ENCODE measurements at regions not wholly inside any gene's neighbourhood (a gene's known extent, or its start where the extent isn't known, plus 50 kb on each side); places are given as distances from the start of the nearest gene placed in this dataset.
A peak's percentile ranks its signal among the peaks of the same experiment; 100 is the strongest.

- Histone ChIP-seq H3K4ac (ENCODE audit: low read depth in 1 of 2, low read length in 2 of 2) (peak overlapping the region in 1 of 2 experiments; percentile 68), H3K23ac (ENCODE audit: low read length in 2 of 2) (no peak overlapping the region), H3K4me2 (ENCODE audit: low read length, poor library complexity, severe bottlenecking) (no peak overlapping the region), H3K9me3 (ENCODE audit: control insufficient read depth, low read length) (no peaks in the 10 kb centered on the region), H2BK12ac (ENCODE audit: low read length in 2 of 2) (no peak overlapping the region), H3K27ac (ENCODE audit: low read length, poor library complexity, severe bottlenecking) (no peak overlapping the region), H2BK15ac (ENCODE audit: low read depth, poor library complexity, severe bottlenecking) (no peak overlapping the region), H4K8ac (ENCODE audit: low read length) (no peak overlapping the region), H3K27me3 (ENCODE audit: control insufficient read depth in 1 of 2, insufficient read depth in 1 of 2, low read length in 2 of 2) (no peaks in the 10 kb centered on the region), H3K9ac (ENCODE audit: low read length) (no peak overlapping the region), H3K14ac (ENCODE audit: low read length in 2 of 2) (no peak overlapping the region), H2AK5ac (ENCODE audit: low read length, severe bottlenecking) (no peak overlapping the region), H3K4me1 (ENCODE audit: control insufficient read depth, insufficient read depth, low read depth, low read length) (no peaks in the 10 kb centered on the region), H3K18ac (ENCODE audit: low read depth in 1 of 2, low read length in 2 of 2) (no peak overlapping the region), H2BK5ac (ENCODE audit: low read depth, low read length, poor library complexity, severe bottlenecking) (no peak overlapping the region), H4K91ac (ENCODE audit: low read length) (no peak overlapping the region), H3K36me3 (ENCODE audit: control insufficient read depth in 1 of 2, insufficient read depth in 2 of 2, low read depth in 1 of 2, low read length in 2 of 2) (no peaks in the 10 kb centered on the region), H3K79me1 (replicated peaks; ENCODE audit: low read length, poor library complexity, severe bottlenecking) (no peaks in the 10 kb centered on the region), H2BK120ac (ENCODE audit: low read depth, low read length) (no peak overlapping the region), H2AFZ (ENCODE audit: low read depth, low read length) (no peak overlapping the region), H3K4me3 (ENCODE audit: insufficient read depth in 1 of 2, low read depth in 1 of 2, low read length in 2 of 2) (no peak overlapping the region)
- DNase-seq: peak; percentile 49
- WGBS: 75% methylated on average over 3 of the region's 3 CpGs
Measured at GRCh38 chr5:67360047-67360446, 163.4 kb upstream of the CD180 start.

GRCh38 chr5:67358186-67358585, 161.6 kb upstream of the CD180 start:
- no peak overlapping the region for H3K23ac ChIP-seq (ENCODE audit: low read length in 2 of 2)

DNA sequence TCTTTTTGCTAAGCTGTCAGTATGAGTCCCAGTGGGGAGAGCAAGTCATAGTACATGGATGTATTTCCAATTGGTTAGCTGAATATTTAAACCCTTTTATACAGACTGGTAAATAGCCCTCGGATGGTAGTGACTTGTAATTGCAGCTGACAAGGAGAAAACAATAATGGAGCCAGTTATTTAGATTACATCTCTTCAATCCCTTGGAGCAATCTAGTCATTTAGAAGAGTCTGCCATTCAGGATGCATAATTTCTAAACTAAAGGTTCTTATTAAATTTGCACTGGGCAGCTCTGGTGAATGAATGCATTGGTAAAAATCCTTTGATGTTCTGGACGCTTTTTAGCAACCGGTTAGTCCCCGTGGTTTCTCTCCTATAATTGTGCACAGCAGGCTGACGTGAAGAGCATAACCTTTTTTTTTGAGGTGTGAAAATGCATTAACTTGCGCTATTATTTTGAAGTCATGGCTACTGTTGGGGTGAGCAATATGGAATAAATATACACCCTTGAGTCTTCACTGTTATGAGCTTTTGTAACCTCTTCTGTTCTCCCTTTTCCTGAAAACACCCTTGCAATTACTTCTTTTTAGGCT, 158.6 kb upstream of the CD180 start:
- Histone ChIP-seq H2AK5ac (ENCODE audit: low read length, severe bottlenecking) (no peak overlapping the region), H3K9ac (ENCODE audit: low read length) (no peak overlapping the region), H3K27ac (ENCODE audit: low read length, poor library complexity, severe bottlenecking) (no peak overlapping the region), H3K36me3 (ENCODE audit: control insufficient read depth in 1 of 2, insufficient read depth in 2 of 2, low read depth in 1 of 2, low read length in 2 of 2) (no peaks in the 10 kb centered on the region), H3K4me2 (ENCODE audit: low read length, poor library complexity, severe bottlenecking) (no peak overlapping the region), H2BK120ac (ENCODE audit: low read depth, low read length) (no peak overlapping the region), H4K8ac (ENCODE audit: low read length) (no peak overlapping the region), H3K4ac (ENCODE audit: low read depth in 1 of 2, low read length in 2 of 2) (no peak overlapping the region), H3K14ac (ENCODE audit: low read length in 2 of 2) (no peak overlapping the region), H3K27me3 (ENCODE audit: control insufficient read depth in 1 of 2, insufficient read depth in 1 of 2, low read length in 2 of 2) (peaks cover 0 to 3% of the 10 kb centered on the region in 2 experiments), H2AFZ (ENCODE audit: low read depth, low read length) (no peak overlapping the region), H3K23ac (ENCODE audit: low read length in 2 of 2) (no peak overlapping the region), H3K79me1 (replicated peaks; ENCODE audit: low read length, poor library complexity, severe bottlenecking) (no peaks in the 10 kb centered on the region), H3K4me1 (ENCODE audit: control insufficient read depth, insufficient read depth, low read depth, low read length) (no peaks in the 10 kb centered on the region), H4K91ac (ENCODE audit: low read length) (no peak overlapping the region), H2BK5ac (ENCODE audit: low read depth, low read length, poor library complexity, severe bottlenecking) (no peak overlapping the region), H3K18ac (ENCODE audit: low read depth in 1 of 2, low read length in 2 of 2) (no peak overlapping the region), H3K9me3 (ENCODE audit: control insufficient read depth, low read length) (no peaks in the 10 kb centered on the region), H2BK15ac (ENCODE audit: low read depth, poor library complexity, severe bottlenecking) (no peak overlapping the region), H2BK12ac (ENCODE audit: low read length in 2 of 2) (no peak overlapping the region), H3K4me3 (ENCODE audit: insufficient read depth in 1 of 2, low read depth in 1 of 2, low read length in 2 of 2) (no peak overlapping the region)
- DNase-seq: no peak
- WGBS: 98% methylated on average over 3 of the region's 6 CpGs

More at GRCh38 chr5:67358186-67358585, 161.6 kb upstream of the CD180 start:
- H2AFZ ChIP-seq (ENCODE audit: low read depth, low read length): no peak overlapping the region
- no peak overlapping the region for H2BK12ac ChIP-seq (ENCODE audit: low read length in 2 of 2)
- H3K79me1 ChIP-seq (replicated peaks; ENCODE audit: low read length, poor library complexity, severe bottlenecking): no peaks in the 10 kb centered on the region
- no peak overlapping the region for H3K27ac ChIP-seq (ENCODE audit: low read length, poor library complexity, severe bottlenecking)
- no peak overlapping the region for H2BK5ac ChIP-seq (ENCODE audit: low read depth, low read length, poor library complexity, severe bottlenecking)
- no peak overlapping the region for H2BK120ac ChIP-seq (ENCODE audit: low read depth, low read length)
- H3K14ac ChIP-seq (ENCODE audit: low read length in 2 of 2): no peak overlapping the region
- H3K18ac ChIP-seq (ENCODE audit: low read depth in 1 of 2, low read length in 2 of 2): no peak overlapping the region
- H3K36me3 ChIP-seq (ENCODE audit: control insufficient read depth in 1 of 2, insufficient read depth in 2 of 2, low read depth in 1 of 2, low read length in 2 of 2): no peaks in the 10 kb centered on the region
- no peaks in the 10 kb centered on the region for H3K4me1 ChIP-seq (ENCODE audit: control insufficient read depth, insufficient read depth, low read depth, low read length)
- H2BK15ac ChIP-seq (ENCODE audit: low read depth, poor library complexity, severe bottlenecking): no peak overlapping the region
- DNase-seq: no peak
- no peak overlapping the region for H4K91ac ChIP-seq (ENCODE audit: low read length)
- H3K4me2 ChIP-seq (ENCODE audit: low read length, poor library complexity, severe bottlenecking): no peak overlapping the region
- H3K4ac ChIP-seq (ENCODE audit: low read depth in 1 of 2, low read length in 2 of 2): no peak overlapping the region
- peaks cover 0 to 3% of the 10 kb centered on the region in 2 experiments for H3K27me3 ChIP-seq (ENCODE audit: control insufficient read depth in 1 of 2, insufficient read depth in 1 of 2, low read length in 2 of 2)
- no peak overlapping the region for H3K4me3 ChIP-seq (ENCODE audit: insufficient read depth in 1 of 2, low read depth in 1 of 2, low read length in 2 of 2)
- no peak overlapping the region for H4K8ac ChIP-seq (ENCODE audit: low read length)
- H2AK5ac ChIP-seq (ENCODE audit: low read length, severe bottlenecking): no peak overlapping the region
- H3K9ac ChIP-seq (ENCODE audit: low read length): no peak overlapping the region
- H3K9me3 ChIP-seq (ENCODE audit: control insufficient read depth, low read length): no peaks in the 10 kb centered on the region

GRCh38 chr5:67353500-67354450, 157.2 kb upstream of the CD180 start:
- WGBS: 73% methylated on average over 10 of the region's 10 CpGs
- H3K14ac ChIP-seq (ENCODE audit: low read length in 2 of 2): no peak overlapping the region
- H2BK12ac ChIP-seq (ENCODE audit: low read length in 2 of 2): peak overlapping the region; percentile 38 to 92
- peak overlapping the region in 1 of 2 experiments; percentile 92 for H3K18ac ChIP-seq (ENCODE audit: low read depth in 1 of 2, low read length in 2 of 2)
- no peak overlapping the region for H3K9ac ChIP-seq (ENCODE audit: low read length)
- no peaks in the 10 kb centered on the region for H3K36me3 ChIP-seq (ENCODE audit: control insufficient read depth in 1 of 2, insufficient read depth in 2 of 2, low read depth in 1 of 2, low read length in 2 of 2)
- H3K4me1 ChIP-seq (ENCODE audit: control insufficient read depth, insufficient read depth, low read depth, low read length): no peaks in the 10 kb centered on the region
- H3K4ac ChIP-seq (ENCODE audit: low read depth in 1 of 2, low read length in 2 of 2): peak overlapping the region in 1 of 2 experiments; percentile 40
- no peak overlapping the region for H3K4me2 ChIP-seq (ENCODE audit: low read length, poor library complexity, severe bottlenecking)
- DNase-seq: peak; percentile 72
- no peaks in the 10 kb centered on the region for H3K79me1 ChIP-seq (replicated peaks; ENCODE audit: low read length, poor library complexity, severe bottlenecking)
- peaks cover 0 to 3% of the 10 kb centered on the region in 2 experiments for H3K27me3 ChIP-seq (ENCODE audit: control insufficient read depth in 1 of 2, insufficient read depth in 1 of 2, low read length in 2 of 2)
- H3K23ac ChIP-seq (ENCODE audit: low read length in 2 of 2): no peak overlapping the region
- H2AK5ac ChIP-seq (ENCODE audit: low read length, severe bottlenecking): no peak overlapping the region
- H2BK120ac ChIP-seq (ENCODE audit: low read depth, low read length): no peak overlapping the region
- H4K8ac ChIP-seq (ENCODE audit: low read length): no peak overlapping the region
- peak overlapping the region; percentile 34 for H4K91ac ChIP-seq (ENCODE audit: low read length)
- no peak overlapping the region for H2AFZ ChIP-seq (ENCODE audit: low read depth, low read length)
- no peak overlapping the region for H2BK15ac ChIP-seq (ENCODE audit: low read depth, poor library complexity, severe bottlenecking)
- no peak overlapping the region for H2BK5ac ChIP-seq (ENCODE audit: low read depth, low read length, poor library complexity, severe bottlenecking)
- no peak overlapping the region for H3K4me3 ChIP-seq (ENCODE audit: insufficient read depth in 1 of 2, low read depth in 1 of 2, low read length in 2 of 2)
- H3K9me3 ChIP-seq (ENCODE audit: control insufficient read depth, low read length): no peaks in the 10 kb centered on the region
- H3K27ac ChIP-seq (ENCODE audit: low read length, poor library complexity, severe bottlenecking): no peak overlapping the region
